Endothelial cell of umbilical vein (primary cell): ENCODE measurements at regions not wholly inside any gene's neighbourhood (a gene's known extent, or its start where the extent isn't known, plus 50 kb on each side); places are given as distances from the start of the nearest gene placed in this dataset.

Experiments used
- BruUV-seq: library from RNA; stranded (reverse); fragments of 400-500 nt; replicated peaks from 2 replicates; lab custom pipeline; 2021; lab: Mats Ljungman, UMichigan
- CTCF ChIA-PET: fragments of 300-600, 350-600 bp; sonication (Branson Sonifier 250); formaldehyde crosslinking; loops from one replicate; lab custom pipeline; 2021; ENCODE audit warnings: antibody characterized with exemption, inconsistent platforms; lab: Charles Lee
- POLR2A ChIA-PET: fragments of 300-600, 350-600 bp; sonication (Branson Sonifier 250); formaldehyde crosslinking; loops from one replicate; lab custom pipeline; 2021; ENCODE audit warnings: antibody characterized with exemption, inconsistent platforms; lab: Charles Lee
- DNase-seq: peaks from one replicate; pipeline ENCODE4 v3.0.0-alpha.2; 2011; ENCODE audit warnings: low read depth, low spot score
- FAIRE-seq: peaks from 2 replicates; lab custom pipeline; 2011; peaks lifted over from hg19 to GRCh38; lab: Jason Lieb, UNC
- H2AFZ ChIP-seq: 2 replicates; pipeline ENCODE4 v1.6.0; 2012; ENCODE audit warnings: low read depth, low read length, control low read depth, inconsistent platforms
- H3K27ac ChIP-seq: 2 replicates; pipeline ENCODE4 v1.5.1; 2011; ENCODE audit warnings: low read depth, mild to moderate bottlenecking, control low read depth, low read length, moderate library complexity; ENCODE audit not compliant: insufficient read depth
- H3K27me3 ChIP-seq, 2 experiments: 2 replicates each; pipeline versions ENCODE4 v1.6.0 to v1.6.1; 2011; ENCODE audit warnings: low read length in 2 of 2, mixed read lengths in 1 of 2; ENCODE audit not compliant: control insufficient read depth in 2 of 2, insufficient read depth in 2 of 2
- H3K36me3 ChIP-seq, 2 experiments: 2 replicates in 1 of 2; 3 replicates in 1 of 2; pipeline ENCODE4 v1.5.1; 2011; ENCODE audit warnings: low read length in 2 of 2, mild to moderate bottlenecking in 1 of 2, moderate library complexity in 1 of 2; ENCODE audit not compliant: control insufficient read depth in 2 of 2, insufficient read depth in 2 of 2; ENCODE audit errors: extremely low read depth in 1 of 2
- H3K4me1 ChIP-seq: 3 replicates; pipeline ENCODE4 v1.5.1; 2011; ENCODE audit warnings: mild to moderate bottlenecking, low read length; ENCODE audit not compliant: control insufficient read depth, insufficient read depth; ENCODE audit errors: extremely low read depth
- H3K4me2 ChIP-seq: 2 replicates; pipeline ENCODE4 v1.6.1; 2011; ENCODE audit warnings: low read length, control low read depth, mixed read lengths; ENCODE audit not compliant: insufficient read depth
- H3K4me3 ChIP-seq, 3 experiments: fragments of 200-600 bp in 1 of 3; sonication (generic), shearing (Covaris generic) in 1 of 3; replicated peaks in 1 of 3; 2 replicates each; pipeline ENCODE4 v1.5.1; 2011 to 2016; ENCODE audit warnings: control low read depth in 3 of 3, low read length in 3 of 3, mild to moderate bottlenecking in 2 of 3, inconsistent platforms in 1 of 3, low read depth in 1 of 3, moderate library complexity in 1 of 3; ENCODE audit not compliant: insufficient read depth in 1 of 3
- H3K79me2 ChIP-seq: 2 replicates; pipeline ENCODE4 v1.6.0; 2012; ENCODE audit warnings: low read length, inconsistent platforms; ENCODE audit not compliant: control insufficient read depth, insufficient read depth
- H3K9ac ChIP-seq: replicated peaks from 2 replicates; pipeline ENCODE3; 2011; ENCODE audit warnings: low read length, control low read depth; ENCODE audit not compliant: insufficient read depth; ENCODE audit errors: extremely low read depth
- H3K9me1 ChIP-seq: replicated peaks from 3 replicates; pipeline ENCODE4 v1.6.0; 2011; ENCODE audit warnings: mild to moderate bottlenecking, low read length; ENCODE audit not compliant: control insufficient read depth, insufficient read depth; ENCODE audit errors: extremely low read depth
- H3K9me3 ChIP-seq: replicated peaks from 2 replicates; pipeline ENCODE4 v1.5.1; 2012; ENCODE audit warnings: low read length, inconsistent platforms; ENCODE audit not compliant: control insufficient read depth, insufficient read depth
- H4K20me1 ChIP-seq: replicated peaks from 2 replicates; pipeline ENCODE3; 2011; ENCODE audit warnings: mild to moderate bottlenecking, low read length; ENCODE audit not compliant: control insufficient read depth, insufficient read depth; ENCODE audit errors: extremely low read depth
- EZH2 ChIP-seq: IDR thresholded peaks from 2 replicates; pipeline ENCODE4 v1.6.1; 2012; ENCODE audit warnings: borderline replicate concordance, low read depth, mild to moderate bottlenecking, moderate library complexity, low read length, inconsistent platforms; ENCODE audit not compliant: severe bottlenecking
- FOS ChIP-seq: IDR thresholded peaks from 2 replicates; pipeline ENCODE4 v1.6.1; 2011; ENCODE audit warnings: mild to moderate bottlenecking, low read length, moderate library complexity, borderline replicate concordance; ENCODE audit not compliant: insufficient read depth
- JUN ChIP-seq: IDR thresholded peaks from 2 replicates; pipeline ENCODE4 v1.6.1; 2011; ENCODE audit warnings: borderline replicate concordance, low read depth; ENCODE audit not compliant: insufficient read length, insufficient read depth
- MYC ChIP-seq: IDR thresholded peaks from one replicate; pipeline ENCODE4 v1.6.1; 2011; ENCODE audit warnings: mild to moderate bottlenecking, low read depth, low read length
- dilution Hi-C: fragments of 300-500 bp; cut with MboI; formaldehyde crosslinking; loops from one replicate; pipeline ENCODE4 v1.15.0; 2019; ENCODE audit warnings: low sequenced_read_pairs; ENCODE audit not compliant: extremely low pct_ligation_motif_present
- intact Hi-C: fragments of 100-400 bp; cut with micrococcal nuclease; formaldehyde crosslinking; loops from one replicate; pipeline ENCODE4 v1.10.0; 2022
- TF ChIP-seq, protein P1 (sequence below): IDR thresholded peaks from 2 replicates; pipeline ENCODE4 v1.6.1; 2011; ENCODE audit not compliant: insufficient read depth, insufficient read length
- TF ChIP-seq, protein P2 (sequence below), 2 donors: IDR thresholded peaks; 1 replicate in 1 of 2; 2 replicates in 1 of 2; pipeline ENCODE4 v1.5.1; 2011; ENCODE audit warnings: low read length in 2 of 2, mild to moderate bottlenecking in 2 of 2, moderate library complexity in 2 of 2, control low read depth in 1 of 2, inconsistent platforms in 1 of 2, low read depth in 1 of 2; ENCODE audit not compliant: insufficient read depth in 1 of 2; ENCODE audit errors: extremely low read depth in 1 of 2

DNA sequence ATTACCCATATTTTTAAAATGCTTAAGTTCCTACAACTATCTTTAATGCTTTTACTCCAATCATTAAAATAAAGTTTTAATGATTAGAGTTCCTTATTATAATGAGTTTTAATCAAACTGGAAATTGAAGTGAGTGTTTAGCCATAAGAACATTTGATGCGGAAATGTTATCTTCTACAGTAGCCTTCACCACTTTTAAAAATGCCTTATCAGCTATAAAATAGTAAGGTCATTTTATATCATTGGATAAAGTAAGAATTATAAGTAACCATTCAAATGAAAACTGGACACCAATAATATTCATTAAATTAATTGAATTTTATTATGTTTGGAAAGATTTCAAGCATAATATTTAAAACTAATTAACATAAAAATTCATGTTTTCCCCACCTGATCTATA, 825.0 kb upstream of the ROBO1 start:
- no peak overlapping the region for H3K27ac ChIP-seq
- H3K36me3 ChIP-seq: no peaks in the 10 kb centered on the region
- H3K4me2 ChIP-seq: no peak overlapping the region
- H3K4me3 ChIP-seq: no peak overlapping the region
- H3K27me3 ChIP-seq: no peaks in the 10 kb centered on the region
- H3K79me2 ChIP-seq: no peaks in the 10 kb centered on the region
- intact Hi-C loops (loop anchor here (5.0 kb wide), 1 partner anchor 705 kb away; no protein-coding TSS in a partner anchor), dilution Hi-C loops (no loop called here)
- H3K4me1 ChIP-seq: no peaks in the 10 kb centered on the region
- H4K20me1 ChIP-seq: no peaks in the 10 kb centered on the region
- H3K9me1 ChIP-seq: no peaks in the 10 kb centered on the region
- TF ChIP-seq MYC (no peak), EZH2 (no peak), FOS (no peak), JUN (no peak)
- TF ChIP-seq, protein P1, sequence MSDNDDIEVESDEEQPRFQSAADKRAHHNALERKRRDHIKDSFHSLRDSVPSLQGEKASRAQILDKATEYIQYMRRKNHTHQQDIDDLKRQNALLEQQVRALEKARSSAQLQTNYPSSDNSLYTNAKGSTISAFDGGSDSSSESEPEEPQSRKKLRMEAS: no peak
- TF ChIP-seq, protein P2, sequence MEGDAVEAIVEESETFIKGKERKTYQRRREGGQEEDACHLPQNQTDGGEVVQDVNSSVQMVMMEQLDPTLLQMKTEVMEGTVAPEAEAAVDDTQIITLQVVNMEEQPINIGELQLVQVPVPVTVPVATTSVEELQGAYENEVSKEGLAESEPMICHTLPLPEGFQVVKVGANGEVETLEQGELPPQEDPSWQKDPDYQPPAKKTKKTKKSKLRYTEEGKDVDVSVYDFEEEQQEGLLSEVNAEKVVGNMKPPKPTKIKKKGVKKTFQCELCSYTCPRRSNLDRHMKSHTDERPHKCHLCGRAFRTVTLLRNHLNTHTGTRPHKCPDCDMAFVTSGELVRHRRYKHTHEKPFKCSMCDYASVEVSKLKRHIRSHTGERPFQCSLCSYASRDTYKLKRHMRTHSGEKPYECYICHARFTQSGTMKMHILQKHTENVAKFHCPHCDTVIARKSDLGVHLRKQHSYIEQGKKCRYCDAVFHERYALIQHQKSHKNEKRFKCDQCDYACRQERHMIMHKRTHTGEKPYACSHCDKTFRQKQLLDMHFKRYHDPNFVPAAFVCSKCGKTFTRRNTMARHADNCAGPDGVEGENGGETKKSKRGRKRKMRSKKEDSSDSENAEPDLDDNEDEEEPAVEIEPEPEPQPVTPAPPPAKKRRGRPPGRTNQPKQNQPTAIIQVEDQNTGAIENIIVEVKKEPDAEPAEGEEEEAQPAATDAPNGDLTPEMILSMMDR (IDR thresholded peaks at IDR 0.05; ENCODE audit: extremely low read depth in 1 of 2, insufficient read depth in 1 of 2, low read depth in 1 of 2, low read length in 2 of 2): no peak
- POLR2A ChIA-PET: no interaction called here
- DNase-seq (no peak), FAIRE-seq (no peak)
- CTCF ChIA-PET: interaction anchor here (1.0 kb wide), 1 partner anchor 78 kb away, joined by 3 read pairs; no protein-coding TSS in a partner anchor
- no TSS peak for BruUV-seq
- H3K9ac ChIP-seq: no peak overlapping the region
- no peaks in the 10 kb centered on the region for H3K9me3 ChIP-seq
- no peak overlapping the region for H2AFZ ChIP-seq
